ENCODE measurements at regions not wholly inside any gene's neighbourhood (a gene's known extent, or its start where the extent isn't known, plus 50 kb on each side); places are given as distances from the start of the nearest gene placed in this dataset.
"Not testable (repeated sequence)": the region's sequence is repeated elsewhere in the genome, so short reads cannot be mapped to it uniquely, and the experiment has no call there.

- DNase-seq (ENCODE audit: low read depth): no peak
These were observed 186.7 kb downstream of the NFKBIZ start for GRCh38 chr3:102036017-102036416.

GRCh38 chr3:102036472-102036871 lies 187.2 kb downstream of the NFKBIZ start:
- DNase-seq (ENCODE audit: low read depth): no peak

- DNase-seq (ENCODE audit: low read depth): no peak
These were observed 187.9 kb downstream of the NFKBIZ start for GRCh38 chr3:102037209-102037608.

- DNase-seq (ENCODE audit: low read depth): no peak
These were observed 188.5 kb downstream of the NFKBIZ start for GRCh38 chr3:102037791-102038190.

- no peak for DNase-seq (ENCODE audit: low read depth)
These were observed 189.3 kb downstream of the NFKBIZ start for GRCh38 chr3:102038477-102039142.

GRCh38 chr3:102040144-102040543 lies 190.8 kb downstream of the NFKBIZ start:
- not testable (repeated sequence) for DNase-seq (ENCODE audit: low read depth)

- peak; percentile 82 for DNase-seq (ENCODE audit: low read depth)
These were observed 204.2 kb downstream of the NFKBIZ start for GRCh38 chr3:102053375-102053989.

GRCh38 chr3:102054543-102055080 lies 205.3 kb downstream of the NFKBIZ start:
- DNase-seq (ENCODE audit: low read depth): no peak

GRCh38 chr3:102057781-102058421 lies 208.6 kb downstream of the NFKBIZ start:
- DNase-seq (ENCODE audit: low read depth): no peak

GRCh38 chr3:102059145-102059943 lies 210.0 kb downstream of the NFKBIZ start:
- no peak for DNase-seq (ENCODE audit: low read depth)

GRCh38 chr3:102060814-102061213 lies 211.5 kb downstream of the NFKBIZ start:
- DNase-seq (ENCODE audit: low read depth): peak; percentile 52

GRCh38 chr3:102063572-102063971 lies 214.3 kb downstream of the NFKBIZ start:
- DNase-seq (ENCODE audit: low read depth): no peak

- no peak for DNase-seq (ENCODE audit: low read depth)
These were observed 217.2 kb downstream of the NFKBIZ start for GRCh38 chr3:102066470-102066869.

- peak; percentile 19 for DNase-seq (ENCODE audit: low read depth)
These were observed 219.0 kb downstream of the NFKBIZ start for GRCh38 chr3:102068327-102068726.

GRCh38 chr3:102068736-102069135 lies 219.4 kb downstream of the NFKBIZ start:
- no peak for DNase-seq (ENCODE audit: low read depth)

GRCh38 chr3:102069211-102069662 lies 219.9 kb downstream of the NFKBIZ start:
- DNase-seq (ENCODE audit: low read depth): peak; percentile 78

GRCh38 chr3:102074946-102075345 lies 225.6 kb downstream of the NFKBIZ start:
- no peak for DNase-seq (ENCODE audit: low read depth)

- no peak for DNase-seq (ENCODE audit: low read depth)
These were observed 229.1 kb downstream of the NFKBIZ start for GRCh38 chr3:102078401-102078800.

GRCh38 chr3:102078854-102079808 lies 229.8 kb downstream of the NFKBIZ start:
- DNase-seq (ENCODE audit: low read depth): no peak

- DNase-seq (ENCODE audit: low read depth): no peak
These were observed 230.5 kb downstream of the NFKBIZ start for GRCh38 chr3:102079809-102080197.

All from ELR (cell line).